ENCODE measurements at regions not wholly inside any gene's neighbourhood (a gene's known extent, or its start where the extent isn't known, plus 50 kb on each side); places are given as distances from the start of the nearest gene placed in this dataset.

DNA sequence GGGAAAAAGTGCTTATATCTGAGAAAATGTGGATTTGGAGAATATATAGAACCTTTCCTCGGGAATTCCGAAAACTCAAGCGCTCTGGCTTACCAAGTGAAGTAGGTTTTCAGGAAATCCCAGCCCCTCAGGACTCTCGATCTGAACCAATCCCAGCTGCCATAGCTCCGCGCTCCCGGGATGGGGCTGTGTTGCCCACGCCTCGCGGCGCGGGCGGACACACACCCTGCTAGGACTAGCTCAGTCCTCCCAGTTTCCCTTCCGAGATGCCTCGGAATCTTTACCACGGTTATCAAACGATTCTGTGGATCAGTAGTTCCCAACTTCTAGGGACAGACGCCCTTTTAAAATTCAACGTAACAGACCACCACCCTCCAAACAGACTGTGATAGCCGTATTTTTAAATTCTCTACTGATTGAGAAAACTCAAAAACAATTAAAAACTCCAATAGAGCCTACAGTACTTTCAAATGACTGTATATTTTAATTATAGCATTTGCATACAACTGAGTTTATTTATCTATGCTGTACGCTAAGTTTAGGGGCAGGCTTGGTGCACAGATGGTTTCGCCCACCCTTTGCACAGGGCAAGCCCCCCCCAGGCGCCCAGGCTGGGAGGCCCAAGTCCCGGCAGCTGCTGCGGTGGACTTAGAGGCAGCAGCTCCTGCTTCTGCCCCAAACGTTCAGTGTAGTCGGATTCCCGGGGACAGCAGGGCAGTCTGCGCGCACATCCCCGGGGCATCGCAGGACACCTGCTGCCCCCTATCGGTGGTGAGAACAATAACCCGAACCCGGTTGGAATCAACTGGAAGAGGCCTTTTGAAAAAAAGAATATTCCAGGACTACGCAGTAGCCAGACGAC is 52.3 kb downstream of the CCDC54 start:
- TF ChIP-seq, protein P1, sequence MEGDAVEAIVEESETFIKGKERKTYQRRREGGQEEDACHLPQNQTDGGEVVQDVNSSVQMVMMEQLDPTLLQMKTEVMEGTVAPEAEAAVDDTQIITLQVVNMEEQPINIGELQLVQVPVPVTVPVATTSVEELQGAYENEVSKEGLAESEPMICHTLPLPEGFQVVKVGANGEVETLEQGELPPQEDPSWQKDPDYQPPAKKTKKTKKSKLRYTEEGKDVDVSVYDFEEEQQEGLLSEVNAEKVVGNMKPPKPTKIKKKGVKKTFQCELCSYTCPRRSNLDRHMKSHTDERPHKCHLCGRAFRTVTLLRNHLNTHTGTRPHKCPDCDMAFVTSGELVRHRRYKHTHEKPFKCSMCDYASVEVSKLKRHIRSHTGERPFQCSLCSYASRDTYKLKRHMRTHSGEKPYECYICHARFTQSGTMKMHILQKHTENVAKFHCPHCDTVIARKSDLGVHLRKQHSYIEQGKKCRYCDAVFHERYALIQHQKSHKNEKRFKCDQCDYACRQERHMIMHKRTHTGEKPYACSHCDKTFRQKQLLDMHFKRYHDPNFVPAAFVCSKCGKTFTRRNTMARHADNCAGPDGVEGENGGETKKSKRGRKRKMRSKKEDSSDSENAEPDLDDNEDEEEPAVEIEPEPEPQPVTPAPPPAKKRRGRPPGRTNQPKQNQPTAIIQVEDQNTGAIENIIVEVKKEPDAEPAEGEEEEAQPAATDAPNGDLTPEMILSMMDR (conservative IDR thresholded peaks at IDR 0.05 in 1 of 2, IDR thresholded peaks at IDR 0.05 in 1 of 2; ENCODE audit: extremely low read depth in 1 of 2, insufficient read depth in 1 of 2, low read depth in 1 of 2, low read length in 2 of 2): peak; percentile 63 to 91
- no peak for TF ChIP-seq EZH2 (IDR thresholded peaks at IDR 0.05; ENCODE audit: borderline replicate concordance, low read length)
